ENCODE measurements at regions not wholly inside any gene's neighbourhood (a gene's known extent, or its start where the extent isn't known, plus 50 kb on each side); places are given as distances from the start of the nearest gene placed in this dataset.

GRCh38 chr9:71571186-71571585, 197.1 kb downstream of the CEMIP2 start:
- TF ChIP-seq CTCF (IDR thresholded peaks at IDR 0.05; ENCODE audit: insufficient read depth, low read depth, low read length): no peak
- TF ChIP-seq EZH2 (IDR thresholded peaks at IDR 0.05; ENCODE audit: insufficient read depth, low read length): no peak
